HG02759 (cell line): ENCODE measurements at regions not wholly inside any gene's neighbourhood (a gene's known extent, or its start where the extent isn't known, plus 50 kb on each side); places are given as distances from the start of the nearest gene placed in this dataset.
"Not testable (repeated sequence)": the region's sequence is repeated elsewhere in the genome, so short reads cannot be mapped to it uniquely, and the experiment has no call there.

Experiments
- ATAC-seq: cut with Tn5 transposase; IDR thresholded peaks from one replicate; pipeline ENCODE4 v1.9.1; 2021; ENCODE audit warnings: mild to moderate bottlenecking, moderate library complexity; ENCODE audit not compliant: unreplicated experiment

DNA sequence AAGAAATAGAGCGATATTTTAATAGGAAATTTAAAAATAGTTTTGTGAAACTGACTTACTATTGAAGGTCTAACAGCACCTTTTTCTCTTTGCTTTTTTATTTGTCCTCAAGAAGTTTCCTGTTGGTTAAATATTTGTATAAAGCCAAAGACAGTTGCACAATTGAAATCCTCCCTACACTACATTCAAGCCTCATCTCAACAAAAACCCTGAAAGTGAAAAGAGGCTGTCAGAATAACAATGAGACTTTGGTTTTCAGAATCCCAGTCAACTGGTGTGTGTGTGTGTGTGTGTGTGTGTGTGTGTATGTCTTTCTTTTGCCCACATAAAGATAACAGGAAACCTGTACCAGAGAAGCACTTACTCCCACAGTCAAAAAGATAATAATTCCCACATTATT lies 313.6 kb upstream of the FRG1 start:
- ATAC-seq: not testable (repeated sequence)

DNA sequence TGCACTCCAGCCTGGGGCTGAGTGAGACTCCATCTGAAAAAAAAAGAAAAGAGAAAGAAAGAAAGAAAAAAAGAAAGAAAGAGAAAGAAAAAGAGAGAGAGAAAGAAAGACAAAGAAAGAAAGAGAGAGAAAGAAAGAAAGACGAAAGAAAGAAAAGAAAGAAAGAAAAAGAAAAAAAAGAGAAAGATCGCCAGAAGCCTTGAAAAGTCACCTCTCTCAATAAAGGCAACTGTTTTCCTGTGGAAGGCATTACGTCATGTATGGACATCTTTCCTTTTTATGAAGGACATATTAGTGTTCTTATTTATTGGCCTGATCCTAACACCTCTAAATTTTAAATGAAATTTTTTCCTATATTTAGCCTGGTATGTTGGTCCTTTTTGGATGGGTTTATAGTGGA lies 310.9 kb upstream of the FRG1 start:
- not testable (repeated sequence) for ATAC-seq

DNA sequence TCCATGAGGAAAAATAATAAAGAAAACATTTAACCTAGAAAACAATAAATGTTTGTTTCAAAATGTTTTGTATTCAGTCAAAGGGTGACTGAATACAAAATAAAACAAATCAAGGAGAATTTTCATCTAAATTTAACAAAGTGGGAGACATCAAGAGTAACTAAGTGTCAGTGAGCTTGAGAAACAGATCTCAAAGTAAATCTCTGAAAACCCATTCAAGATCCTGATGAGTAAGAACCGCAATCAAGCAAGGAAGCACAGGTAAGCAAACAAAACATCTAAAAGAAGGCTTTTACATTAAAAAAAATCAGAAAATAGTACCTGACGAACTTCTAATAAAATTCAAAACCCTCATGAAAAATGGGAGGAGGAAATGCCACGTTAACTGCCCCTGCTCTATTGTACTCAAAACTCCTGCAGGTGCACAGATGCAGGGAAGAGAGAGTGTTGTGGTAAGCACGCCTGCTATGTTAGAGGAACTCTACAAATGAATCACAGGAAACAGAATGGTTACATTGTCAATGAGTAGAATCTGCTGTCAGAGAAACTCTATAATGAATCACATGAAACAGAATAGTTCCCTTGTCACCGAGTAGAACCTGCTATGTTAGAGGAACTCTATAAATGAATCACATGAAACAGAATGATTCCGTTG lies 309.6 kb upstream of the FRG1 start:
- ATAC-seq: not testable (repeated sequence)

DNA sequence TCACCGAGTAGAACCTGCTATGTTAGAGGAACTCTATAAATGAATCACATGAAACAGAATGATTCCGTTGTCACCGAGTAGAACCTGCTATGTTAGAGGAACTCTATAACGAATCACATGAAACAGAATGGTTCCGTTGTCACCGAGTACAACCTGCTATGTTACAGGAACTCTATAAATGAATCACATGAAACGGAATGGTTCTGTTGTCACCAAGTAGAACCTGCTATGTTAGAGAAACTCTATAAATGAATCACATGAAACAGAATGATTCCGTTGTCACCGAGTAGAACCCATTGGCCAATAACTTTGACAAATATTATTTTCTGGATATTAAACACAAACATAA lies 309.1 kb upstream of the FRG1 start:
- not testable (repeated sequence) for ATAC-seq

DNA sequence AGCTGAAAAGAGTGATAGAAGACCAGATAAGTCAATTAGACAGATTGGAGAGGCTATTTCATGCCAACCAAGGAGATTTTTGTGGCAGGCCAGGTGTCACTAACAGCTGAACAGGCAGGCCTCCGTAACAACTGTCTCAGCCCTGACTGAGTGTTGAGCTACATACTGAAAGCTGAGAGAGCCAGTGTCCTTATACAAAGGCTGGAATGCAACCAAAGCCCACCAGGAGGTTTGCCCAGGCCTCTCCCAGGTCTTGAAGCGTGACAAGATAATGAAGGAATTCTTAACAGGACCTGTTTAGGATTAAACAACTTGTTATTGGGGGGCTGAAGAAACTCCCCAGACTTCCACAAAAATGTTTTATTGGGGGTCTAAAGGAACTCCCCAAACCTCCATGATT lies 290.2 kb upstream of the FRG1 start:
- ATAC-seq: not testable (repeated sequence)

DNA sequence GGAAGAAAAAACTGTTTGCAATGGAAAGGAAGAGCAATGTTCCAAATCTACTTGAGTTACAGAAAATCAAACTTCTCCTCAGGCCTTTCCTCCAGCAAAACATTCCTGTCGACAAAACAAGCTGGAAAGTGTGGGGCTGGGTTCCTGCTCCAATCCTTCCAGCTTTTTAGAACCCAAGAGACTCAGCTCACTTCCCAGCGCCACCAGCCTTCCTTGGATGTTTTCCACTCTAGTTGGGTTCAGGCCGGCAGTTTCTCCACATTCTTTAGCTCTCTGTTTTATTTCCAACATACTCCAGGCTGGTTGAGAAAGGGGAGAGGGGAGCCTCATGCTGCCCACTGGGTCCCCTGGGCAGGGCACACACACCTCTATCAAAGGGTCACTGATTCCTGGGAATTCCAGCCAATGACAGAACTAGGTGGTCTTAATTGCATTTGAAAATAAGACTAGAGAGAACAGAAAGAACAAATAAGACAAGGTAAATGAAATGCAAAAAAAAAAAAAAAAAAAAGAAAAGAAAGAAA lies 287.5 kb upstream of the FRG1 start:
- not testable (repeated sequence) for ATAC-seq

DNA sequence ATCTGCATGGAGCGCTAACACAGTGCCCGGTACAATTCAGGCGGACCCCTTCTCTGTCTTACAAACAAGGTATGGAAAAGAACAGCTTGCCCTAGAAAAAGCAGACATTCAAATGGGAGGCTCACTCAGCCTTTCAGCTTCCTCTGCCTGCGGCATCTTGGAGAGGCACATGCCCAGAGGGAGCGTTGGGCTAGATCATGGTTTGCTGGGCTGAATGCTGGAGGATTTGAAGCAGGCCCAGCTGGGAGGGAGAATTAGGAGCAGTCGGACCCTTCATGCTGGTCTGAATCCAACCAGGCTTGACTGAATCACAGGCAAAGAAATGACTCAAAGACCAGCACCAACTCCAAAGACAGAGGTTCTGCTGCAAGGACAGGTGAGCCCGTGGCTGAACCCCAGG lies 286.7 kb upstream of the FRG1 start:
- not testable (repeated sequence) for ATAC-seq

DNA sequence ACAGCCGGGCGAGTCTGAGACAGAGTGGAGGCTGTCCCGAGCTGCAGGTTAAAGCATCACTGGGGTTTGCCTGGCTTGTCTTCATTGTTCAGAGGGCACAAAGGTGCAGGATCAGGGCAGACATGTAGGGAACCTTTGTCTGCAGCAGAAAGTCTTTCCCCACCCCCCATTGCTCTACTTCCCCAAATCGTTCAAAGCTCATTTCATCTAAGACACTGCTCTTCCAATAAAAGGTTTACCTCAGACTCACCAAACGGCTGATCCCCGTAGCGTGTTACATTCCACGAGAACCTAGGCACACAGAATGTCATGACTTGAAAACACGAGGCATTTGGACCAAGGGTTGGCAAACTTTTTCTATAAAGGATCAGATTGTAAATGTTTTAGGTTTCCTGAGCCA lies 286.3 kb upstream of the FRG1 start:
- not testable (repeated sequence) for ATAC-seq

DNA sequence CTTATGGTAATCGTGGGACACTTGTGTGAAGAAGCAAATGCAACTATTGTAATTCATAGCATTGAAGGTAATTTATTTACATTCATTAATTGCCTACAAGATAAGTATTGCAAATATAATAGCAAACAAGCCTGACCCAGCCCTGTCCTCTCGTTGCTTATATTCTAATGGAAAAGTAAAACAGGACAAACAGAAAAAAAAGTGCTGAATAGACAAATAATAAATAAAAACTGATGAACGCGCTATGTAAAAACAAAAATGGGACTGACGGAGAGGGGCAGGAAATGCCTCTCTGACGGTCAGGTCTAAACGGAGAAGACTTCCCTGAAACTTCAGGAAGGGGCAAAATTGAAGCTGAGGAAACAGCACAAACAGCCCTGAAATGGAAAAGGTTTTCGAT lies 284.9 kb upstream of the FRG1 start:
- not testable (repeated sequence) for ATAC-seq

DNA sequence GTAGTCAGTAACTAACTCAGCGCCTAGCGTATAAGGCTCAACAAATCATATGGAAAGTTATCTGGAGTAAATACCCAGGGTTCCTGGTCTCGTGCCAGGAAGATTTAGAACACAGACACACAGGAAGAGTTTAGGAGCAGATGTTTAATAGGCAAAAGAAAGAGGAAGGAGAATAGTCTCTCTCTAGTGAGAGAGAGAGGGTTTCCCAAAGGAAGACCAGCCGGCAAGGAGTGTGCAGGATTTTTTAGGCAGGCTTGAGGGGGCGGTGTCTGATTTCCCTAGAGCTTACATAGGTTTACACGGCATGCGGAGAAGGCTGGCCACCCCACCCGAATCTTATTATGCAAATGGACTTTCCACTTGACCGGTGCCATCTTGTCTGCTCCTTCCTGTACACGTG lies 284.0 kb upstream of the FRG1 start:
- ATAC-seq: no peak

DNA sequence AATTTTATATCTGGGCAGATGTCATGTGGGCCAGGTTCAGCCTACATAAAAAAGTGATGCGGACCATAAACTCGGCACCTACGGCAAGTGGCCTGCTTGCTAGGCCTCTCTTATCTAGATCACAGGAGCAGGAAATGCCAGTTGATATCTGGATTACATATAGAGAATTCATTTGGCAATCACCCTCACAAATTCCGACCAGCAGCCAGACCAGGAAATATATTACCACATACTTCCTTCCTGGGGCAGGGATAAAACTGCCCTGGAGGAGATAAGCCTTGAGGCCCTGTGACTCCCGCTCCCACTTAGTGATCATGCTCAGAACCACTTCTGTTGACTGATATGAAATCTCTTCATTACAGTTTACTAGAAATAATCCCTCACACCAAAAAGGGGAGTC lies 282.4 kb upstream of the FRG1 start:
- not testable (repeated sequence) for ATAC-seq

DNA sequence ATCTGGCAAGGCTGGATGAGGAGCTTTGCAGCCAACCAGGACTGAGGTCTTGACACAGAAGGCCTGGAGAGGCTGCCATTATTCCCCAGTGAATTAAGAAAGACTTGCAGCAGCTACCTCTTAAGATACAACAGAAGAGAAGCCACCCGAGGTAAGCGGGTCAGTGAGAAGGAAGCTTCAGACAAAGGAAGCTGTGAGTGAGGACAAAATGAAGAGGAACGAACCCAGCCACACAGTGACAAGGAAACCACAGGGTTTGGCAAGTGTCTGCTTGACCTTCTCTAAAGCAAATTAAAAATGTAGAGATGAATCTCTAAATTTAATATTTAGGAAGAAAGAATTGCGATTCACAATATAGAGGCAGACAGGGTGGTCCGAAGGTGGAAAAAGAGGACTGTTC lies 281.8 kb upstream of the FRG1 start:
- not testable (repeated sequence) for ATAC-seq

DNA sequence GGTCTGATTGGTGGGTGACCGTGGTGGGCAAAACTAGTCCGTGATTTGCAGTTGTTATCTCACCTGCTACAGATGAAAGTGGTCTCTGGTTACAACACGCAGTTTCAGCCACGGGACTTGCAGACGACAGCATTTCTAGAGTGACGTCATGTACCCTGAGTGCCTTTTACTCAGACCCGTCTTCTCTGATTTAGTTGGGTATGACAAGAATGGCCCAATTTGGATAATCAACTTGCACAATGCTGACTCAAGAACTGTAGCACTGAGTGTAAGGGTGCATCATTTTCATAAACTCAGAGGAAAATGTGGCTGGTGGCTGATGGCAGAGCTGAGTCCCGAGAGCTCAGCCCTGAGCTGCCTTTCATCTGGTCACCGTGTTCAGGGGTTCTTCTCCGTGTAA lies 281.4 kb upstream of the FRG1 start:
- no peak for ATAC-seq

DNA sequence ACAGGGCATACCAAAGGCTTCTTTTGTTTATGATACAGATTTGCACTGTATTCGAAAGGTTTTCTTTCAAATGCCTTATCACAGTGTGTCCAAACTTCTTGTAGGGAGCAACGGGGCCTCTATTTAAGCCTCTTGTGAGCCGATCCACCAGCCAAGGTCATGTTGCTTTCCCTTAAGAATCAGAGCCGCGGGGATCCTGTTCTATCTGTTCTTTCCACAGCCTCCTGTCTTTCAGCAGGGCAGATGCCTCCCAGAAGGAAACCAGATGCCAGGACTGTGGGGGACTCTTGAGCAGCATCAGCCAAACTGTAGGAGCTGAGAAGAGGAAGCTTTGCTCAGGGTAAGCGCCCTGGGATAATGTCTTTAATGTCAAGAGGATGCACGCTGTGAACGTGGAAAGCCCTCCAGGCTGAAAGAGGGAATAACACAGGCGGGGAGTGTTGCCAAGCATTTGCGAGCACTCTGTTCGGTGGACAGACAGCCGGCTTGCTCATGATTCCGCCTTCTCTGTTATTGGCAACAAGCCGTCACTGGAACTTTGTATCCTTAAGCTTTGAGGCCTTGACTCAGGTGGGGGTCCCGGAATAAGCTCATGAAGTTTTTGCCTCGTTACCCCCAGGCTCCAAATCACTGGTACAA lies 279.8 kb upstream of the FRG1 start:
- ATAC-seq: no peak

DNA sequence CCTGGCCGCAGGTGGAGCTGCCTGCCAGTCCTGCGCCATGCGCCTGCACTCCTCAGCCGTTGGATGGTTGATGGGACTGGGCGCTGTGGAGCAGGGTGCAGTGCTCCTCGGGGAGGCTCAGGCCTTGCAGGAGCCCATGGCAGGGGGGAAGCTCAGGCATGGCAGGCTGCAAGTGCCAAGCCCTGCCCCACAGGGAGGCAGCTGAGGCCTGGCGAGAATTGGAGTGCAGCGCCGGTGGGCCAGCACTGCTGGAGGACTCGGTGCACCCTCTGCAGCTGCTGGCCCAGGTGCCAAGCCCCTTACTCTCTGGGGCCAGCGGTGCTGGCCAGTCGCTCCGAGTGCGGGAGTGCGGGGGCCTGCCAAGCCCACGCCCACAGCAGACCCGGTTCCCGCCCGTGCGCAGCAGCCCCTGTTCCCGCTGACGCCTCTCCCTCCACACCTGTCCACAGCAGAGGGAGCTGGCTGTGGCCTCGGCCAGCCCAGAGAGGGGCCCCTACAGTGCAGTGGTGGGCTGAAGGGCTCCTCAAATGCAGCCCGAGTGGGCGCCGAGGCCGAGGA lies 275.9 kb upstream of the FRG1 start:
- ATAC-seq: no peak

DNA sequence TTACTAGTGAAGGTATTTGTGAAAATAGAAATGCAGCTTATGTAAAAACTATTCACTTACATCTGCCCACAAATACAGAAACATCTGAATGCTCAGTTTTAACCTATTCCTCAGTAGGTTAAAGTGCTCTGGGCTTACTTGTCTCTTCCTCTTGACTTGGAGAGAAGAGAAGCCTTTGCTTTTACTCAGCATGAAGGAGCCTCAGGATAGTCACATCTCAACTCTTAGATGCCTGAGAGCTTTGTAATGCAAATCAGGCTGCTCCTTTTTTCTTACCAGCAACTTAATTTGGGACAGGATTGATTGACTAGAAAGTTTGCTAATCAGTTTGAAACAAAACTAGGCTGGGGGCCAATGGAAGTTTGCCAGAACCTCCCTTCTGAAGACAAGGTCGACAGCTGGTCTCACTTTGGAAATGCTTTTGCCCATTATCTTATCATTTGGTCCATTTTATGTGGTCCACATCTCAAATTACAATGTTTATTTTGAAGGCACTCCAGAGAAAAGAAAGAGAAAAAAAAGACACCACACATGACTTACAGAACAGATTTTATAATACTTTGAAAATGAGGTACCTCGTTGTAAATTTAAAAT lies 274.9 kb upstream of the FRG1 start:
- not testable (repeated sequence) for ATAC-seq

DNA sequence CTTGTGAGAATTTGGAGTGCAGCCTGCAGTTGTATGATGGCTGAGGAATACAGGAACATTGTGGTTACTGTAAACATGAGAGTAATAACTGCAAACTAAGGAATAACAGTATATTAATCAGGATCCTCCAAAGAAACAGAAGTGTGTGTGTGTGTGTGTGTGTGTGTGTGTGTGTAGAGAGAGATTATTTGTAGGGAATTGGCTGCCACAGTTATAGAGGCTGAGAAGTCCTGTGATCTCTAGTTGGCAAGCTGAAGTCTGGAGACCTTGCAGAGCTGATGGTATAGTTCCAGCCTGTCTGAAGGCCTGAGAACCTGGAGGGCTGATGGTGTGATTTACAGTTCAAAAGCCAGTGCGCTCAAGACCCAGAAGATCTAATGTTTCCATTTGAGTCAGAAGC lies 273.3 kb upstream of the FRG1 start:
- not testable (repeated sequence) for ATAC-seq

DNA sequence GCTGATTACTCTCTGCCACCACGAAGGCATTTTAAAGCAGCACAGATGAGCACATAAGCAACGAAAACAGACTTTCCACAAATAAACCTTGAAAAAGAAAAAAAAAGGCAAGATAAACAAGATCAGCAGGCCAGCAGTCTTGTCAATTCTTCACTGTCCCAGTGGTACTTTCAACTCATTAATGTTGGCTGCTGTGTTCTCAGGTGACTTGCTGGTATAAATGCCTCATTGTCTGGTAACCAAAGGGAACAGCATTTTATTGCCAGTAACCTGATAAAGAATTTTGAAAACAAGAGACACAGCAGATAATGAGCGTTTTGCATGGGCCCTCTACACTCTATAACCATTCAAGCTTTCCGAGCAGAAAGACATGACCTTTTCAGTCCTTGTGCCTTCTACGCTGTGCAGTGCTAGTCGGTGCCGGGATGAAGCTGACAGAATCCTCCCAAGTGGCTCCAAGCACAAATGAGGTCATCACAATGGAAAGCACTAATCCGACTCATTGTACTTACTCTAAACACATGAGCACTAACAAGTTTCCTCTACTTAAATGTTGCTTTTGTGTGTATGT lies 242.9 kb upstream of the FRG1 start:
- ATAC-seq: not testable (repeated sequence)

DNA sequence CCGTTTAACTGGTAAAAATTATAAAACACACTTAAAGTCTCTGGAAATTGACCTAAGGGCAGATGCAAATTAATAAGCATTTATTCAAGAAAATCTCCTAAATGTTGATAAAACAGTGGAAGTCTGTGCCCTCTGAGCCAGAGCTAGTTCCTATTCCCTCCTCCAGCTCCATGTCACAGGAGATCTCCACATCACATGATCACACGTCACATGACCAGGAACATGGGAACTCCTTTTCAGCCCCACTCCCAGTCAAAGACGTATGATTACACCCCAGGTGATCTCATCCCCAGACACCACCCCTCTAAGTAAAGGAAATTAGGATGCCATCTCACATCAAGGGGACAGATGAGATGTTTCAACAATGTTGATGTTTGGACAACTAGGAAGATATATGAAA lies 237.7 kb upstream of the FRG1 start:
- not testable (repeated sequence) for ATAC-seq

DNA sequence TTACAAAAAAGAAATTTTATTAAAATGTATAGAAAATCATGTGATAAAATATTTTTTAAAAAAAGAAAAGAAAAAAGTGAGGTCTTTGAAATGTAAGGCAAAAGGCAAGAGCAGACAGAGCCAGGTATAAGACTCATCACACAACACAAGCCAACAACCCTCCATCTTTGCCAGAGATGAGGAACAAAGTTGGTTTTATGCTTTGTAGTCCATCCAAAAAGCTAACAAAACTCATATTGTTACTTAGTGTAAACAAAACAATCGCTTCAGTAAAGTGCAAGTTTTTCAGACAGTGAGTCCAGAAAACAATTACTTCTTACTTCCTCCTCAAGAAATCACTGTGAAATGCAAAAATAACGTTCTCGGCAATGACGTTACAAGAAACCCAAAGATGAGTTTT lies 233.9 kb upstream of the FRG1 start:
- ATAC-seq: not testable (repeated sequence)

DNA sequence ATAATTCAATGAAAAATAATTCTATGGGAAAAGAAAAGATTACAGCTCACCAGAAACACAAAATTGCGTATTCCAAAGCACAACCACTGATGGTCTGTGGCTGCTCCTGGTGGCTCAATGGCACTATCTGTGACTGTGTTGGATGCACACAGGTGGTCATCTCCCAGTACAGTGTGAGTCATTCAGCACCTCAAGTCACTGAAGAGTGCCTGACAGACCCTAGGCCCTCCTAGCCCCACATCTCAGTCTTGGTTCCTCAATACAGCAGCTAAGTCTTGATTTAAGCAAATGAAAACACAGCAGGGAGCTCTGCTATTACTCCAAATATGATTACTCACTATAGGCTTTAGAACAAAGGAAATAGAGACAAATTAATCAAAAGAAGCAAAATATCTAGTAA lies 233.4 kb upstream of the FRG1 start:
- ATAC-seq: not testable (repeated sequence)

DNA sequence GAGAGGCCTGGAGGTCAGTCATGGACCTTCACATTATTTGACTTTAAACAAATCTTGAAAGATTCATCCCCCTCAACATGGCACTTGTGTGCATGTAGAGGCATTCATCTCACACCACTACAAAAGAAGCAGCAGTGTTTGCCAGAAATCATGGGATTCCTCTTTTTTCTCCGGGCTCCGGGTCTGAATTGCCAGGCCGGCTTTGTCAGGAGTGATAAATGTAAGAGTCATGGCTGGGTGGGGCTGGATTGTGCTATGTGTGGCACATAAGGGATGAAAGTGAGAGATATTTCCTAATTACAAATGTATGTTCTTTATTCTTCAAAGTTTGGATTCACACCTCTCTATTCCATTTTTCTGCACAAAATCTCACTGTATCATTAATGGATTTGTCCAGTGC lies 228.7 kb upstream of the FRG1 start:
- not testable (repeated sequence) for ATAC-seq
